GM19463 (cell line): ENCODE measurements at regions not wholly inside any gene's neighbourhood (a gene's known extent, or its start where the extent isn't known, plus 50 kb on each side); places are given as distances from the start of the nearest gene placed in this dataset.
"Not testable (repeated sequence)": the region's sequence is repeated elsewhere in the genome, so short reads cannot be mapped to it uniquely, and the experiment has no call there.

Experiments
- ATAC-seq: cut with Tn5 transposase; IDR thresholded peaks from one replicate; pipeline ENCODE4 v1.9.1; 2021; ENCODE audit warnings: mild to moderate bottlenecking, moderate library complexity; ENCODE audit not compliant: unreplicated experiment

GRCh38 chr1:214715126-214715525 lies 112.1 kb downstream of the CENPF start:
- no peak for ATAC-seq

- no peak for ATAC-seq
Observed at GRCh38 chr1:214717351-214717750, 114.4 kb downstream of the CENPF start.

DNA sequence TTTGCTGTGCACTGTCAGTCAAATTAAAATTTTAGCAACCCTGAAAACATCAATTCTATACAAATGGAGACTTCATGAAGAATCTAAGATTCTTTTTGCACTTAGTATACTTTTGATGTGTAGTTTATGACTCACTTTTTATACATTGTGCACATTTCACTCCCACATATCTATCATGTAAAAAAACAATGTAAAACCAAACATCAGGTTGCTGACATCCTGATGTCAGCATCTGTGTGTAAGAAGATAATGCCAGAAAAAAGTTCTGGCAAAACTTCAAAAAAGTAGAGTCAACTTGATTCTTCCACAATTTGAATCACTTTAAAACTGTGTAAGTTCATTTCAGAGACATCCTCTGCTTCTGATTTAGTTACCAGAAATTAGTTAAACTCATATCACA lies 115.7 kb downstream of the CENPF start:
- no peak for ATAC-seq

GRCh38 chr1:214719207-214719606 lies 116.2 kb downstream of the CENPF start:
- no peak for ATAC-seq

- no peak for ATAC-seq
Observed at GRCh38 chr1:214720561-214720960, 117.6 kb downstream of the CENPF start.

DNA sequence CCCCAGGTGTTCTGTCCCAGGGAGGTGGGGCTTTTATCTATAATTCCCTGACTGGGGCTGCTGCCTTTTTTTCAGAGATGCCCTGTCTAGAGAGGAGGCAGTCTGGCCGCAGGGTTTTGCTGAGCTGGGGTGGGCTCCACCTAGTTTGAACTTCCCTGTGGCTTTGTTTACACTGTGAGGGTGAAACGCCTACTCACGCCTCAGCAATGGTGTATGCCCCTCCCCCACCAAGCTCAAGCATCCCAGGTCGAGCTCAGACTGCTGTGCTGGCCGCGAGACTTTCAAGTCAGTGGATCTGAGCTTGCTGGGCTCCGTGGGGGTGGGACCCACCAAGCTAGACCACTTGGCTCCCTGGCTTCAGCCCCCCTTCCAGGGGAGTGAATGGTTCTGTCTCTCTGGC lies 124.3 kb downstream of the CENPF start:
- ATAC-seq = no peak

DNA sequence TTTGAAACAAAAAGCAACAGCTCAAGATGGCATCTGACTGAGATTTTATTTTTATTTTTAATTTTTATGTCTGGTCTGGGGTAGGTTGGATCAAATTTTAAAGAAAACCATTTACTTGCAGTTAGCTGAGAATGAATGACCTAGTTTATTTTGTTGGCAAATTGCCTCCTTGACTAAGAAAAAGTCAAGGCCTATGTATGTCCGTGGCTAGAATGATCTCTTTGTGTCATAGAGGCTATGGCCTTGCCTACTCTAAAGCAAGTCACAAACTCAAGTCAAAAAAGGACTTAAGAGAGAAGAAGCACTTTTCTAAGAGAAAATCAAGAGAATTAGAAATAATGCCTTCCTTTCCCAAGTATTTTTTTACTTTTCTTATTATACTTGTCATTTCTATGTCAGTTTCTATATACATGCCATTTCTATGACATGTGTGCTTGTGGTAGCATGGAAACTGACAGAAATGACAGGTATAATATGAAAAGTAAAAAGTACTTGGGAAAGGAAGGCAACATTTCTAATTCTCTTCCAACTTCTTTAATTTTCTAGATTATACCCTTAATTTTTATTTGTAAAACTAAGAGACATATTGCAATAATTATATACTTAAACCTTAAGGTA lies 136.7 kb downstream of the CENPF start:
- no peak for ATAC-seq

GRCh38 chr1:214740471-214740870 lies 137.5 kb downstream of the CENPF start:
- ATAC-seq = no peak

- ATAC-seq = no peak
Observed at GRCh38 chr1:214747050-214747635, 144.1 kb downstream of the CENPF start.

DNA sequence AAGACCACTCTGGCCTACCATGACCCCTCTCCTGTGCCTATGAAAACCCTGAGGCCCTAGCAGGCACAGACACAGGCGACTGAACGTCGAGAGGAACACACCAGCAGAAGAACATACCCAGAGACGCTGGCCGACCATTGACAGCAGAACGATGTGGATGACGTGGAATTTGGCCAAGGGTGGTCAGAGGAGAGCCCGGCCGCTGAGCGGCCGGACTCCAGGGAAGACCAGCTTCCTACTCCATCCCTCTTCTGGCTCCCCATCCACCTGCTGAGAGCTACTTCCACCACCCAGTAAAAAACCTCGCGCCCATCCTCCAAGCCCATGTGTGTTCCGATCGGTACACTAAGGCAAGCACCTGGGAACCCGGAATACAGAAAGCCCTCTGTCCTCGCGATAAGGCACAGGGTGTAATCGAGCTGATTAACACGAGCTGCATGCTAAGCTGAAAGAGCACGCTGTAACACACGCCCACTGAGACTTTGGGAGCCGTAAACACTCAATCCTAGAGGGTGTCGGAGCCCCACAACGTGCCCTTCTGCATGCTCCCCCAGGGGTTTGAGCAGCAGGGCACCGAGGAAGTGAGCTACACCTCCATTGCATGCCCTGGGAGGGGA lies 150.3 kb downstream of the CENPF start:
- ATAC-seq = no peak

DNA sequence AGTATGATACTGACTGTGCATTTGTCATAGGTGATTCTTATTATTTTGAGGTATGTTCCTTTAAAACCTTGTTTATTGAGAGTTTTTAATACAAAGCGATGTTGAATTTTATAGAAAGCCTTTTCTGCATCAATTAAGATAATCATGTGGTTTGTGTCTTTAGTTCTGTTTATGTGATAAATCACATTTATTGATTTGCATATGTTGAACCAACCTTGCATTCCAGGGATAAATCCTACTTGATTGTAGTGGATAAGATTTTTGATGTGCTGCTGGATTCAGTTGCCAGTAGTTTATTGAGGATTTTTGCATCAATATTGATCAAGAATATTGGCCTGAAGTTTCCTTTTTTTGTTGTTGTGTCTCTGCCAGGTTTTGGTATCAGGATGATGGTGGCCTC lies 158.0 kb downstream of the CENPF start:
- ATAC-seq = no peak

- no peak for ATAC-seq
Observed at GRCh38 chr1:214762902-214763301, 159.9 kb downstream of the CENPF start.

GRCh38 chr1:214764502-214764901 lies 161.5 kb downstream of the CENPF start:
- no peak for ATAC-seq

DNA sequence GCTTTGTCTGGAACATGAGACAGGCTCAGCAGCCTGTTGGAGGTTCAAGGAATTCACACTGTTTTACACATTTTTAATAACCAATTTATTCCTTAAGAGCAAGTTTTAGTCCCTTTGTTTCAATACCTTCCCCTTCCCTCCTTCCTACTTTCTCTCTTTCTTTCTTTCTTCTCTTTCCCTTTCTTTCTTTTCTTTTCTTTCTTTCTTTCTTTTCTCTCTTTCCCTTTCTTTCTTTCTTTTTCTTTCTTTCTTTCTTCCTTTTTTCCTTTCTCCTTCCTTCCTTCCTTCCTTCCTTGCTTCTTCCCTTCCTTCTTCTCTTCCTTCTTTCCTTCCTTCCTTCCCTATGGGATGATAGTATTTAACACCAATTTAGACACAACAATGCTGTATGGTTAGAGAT lies 164.2 kb downstream of the CENPF start:
- ATAC-seq = no peak

GRCh38 chr1:214769666-214770065 lies 166.7 kb downstream of the CENPF start:
- ATAC-seq = not testable (repeated sequence)

- no peak for ATAC-seq
Observed at GRCh38 chr1:214777364-214777763, 174.4 kb downstream of the CENPF start.

DNA sequence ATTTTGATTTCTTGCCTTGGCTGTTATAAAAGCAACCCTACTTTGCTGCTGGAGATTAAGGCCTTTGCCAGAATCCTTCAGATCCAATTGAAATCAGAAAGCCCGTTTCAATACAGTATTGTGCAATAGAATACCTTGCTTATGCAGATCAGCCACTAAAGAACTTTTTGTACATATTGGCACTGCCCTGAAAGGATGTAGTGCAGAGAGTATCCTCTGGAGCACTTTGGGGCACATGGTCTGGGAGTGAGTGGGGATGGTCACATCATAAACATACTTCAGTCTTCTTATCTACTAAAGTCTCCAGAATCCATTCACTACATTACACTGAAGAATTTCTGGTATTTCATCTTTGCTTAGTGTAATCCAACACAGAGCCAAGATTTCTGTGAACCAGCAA lies 189.0 kb downstream of the CENPF start:
- no peak for ATAC-seq

GRCh38 chr1:214792527-214793186 lies 189.7 kb downstream of the CENPF start:
- ATAC-seq = no peak

DNA sequence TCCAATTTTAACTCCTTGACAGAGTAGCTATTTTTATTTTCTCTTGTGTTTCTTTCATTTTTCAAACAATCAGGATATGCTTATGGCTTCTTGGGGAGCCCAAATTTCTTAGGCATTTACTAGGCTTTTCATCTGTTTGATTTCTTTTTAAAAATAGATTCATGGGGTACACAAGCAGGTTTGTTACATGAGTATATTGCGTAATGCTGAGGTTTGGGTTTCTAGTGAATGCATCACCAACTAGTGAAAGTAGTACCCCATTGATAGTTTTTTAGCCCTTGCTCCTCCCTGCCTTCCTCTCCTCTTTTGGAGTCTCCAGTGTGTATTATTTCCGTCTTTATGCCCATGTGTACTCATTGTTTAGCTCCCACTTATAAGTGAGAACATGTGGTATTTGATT lies 190.7 kb downstream of the CENPF start:
- no peak for ATAC-seq

- ATAC-seq = no peak
Observed at GRCh38 chr1:214801191-214801590, 198.2 kb downstream of the CENPF start.

DNA sequence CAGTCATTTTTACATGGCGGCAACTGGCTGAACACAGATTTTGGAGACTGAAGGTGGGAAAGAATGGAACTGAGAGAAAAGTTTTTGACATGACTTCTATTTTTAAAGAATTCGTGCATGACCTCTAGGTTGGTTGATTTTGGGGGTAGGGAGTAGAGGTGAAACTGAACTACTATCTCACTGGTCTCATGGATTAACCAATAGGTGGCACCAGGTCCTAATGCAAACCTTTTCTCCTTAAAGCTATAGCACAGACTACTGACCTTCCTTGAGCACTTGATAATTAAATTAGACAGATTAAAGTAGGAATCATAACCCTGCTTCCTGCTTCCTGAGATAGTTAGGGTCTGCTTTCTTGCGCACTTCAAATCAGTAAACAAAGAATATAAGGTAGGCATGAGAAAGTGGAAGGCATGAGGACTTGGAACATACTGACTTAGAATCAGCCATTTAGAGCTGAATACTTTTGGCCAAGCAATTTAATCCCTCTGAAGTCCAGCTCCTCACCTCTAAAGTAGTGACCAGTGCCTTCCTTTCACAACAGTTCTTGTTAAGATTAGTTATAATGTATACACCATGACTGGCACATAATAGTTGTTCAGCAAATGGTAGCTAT lies 206.0 kb downstream of the CENPF start:
- peak; percentile 56 for ATAC-seq

- no peak for ATAC-seq
Observed at GRCh38 chr1:214816603-214817002, 213.6 kb downstream of the CENPF start.
